Endothelial cell of umbilical vein (primary cell): ENCODE measurements at regions not wholly inside any gene's neighbourhood (a gene's known extent, or its start where the extent isn't known, plus 50 kb on each side); places are given as distances from the start of the nearest gene placed in this dataset.
A peak's percentile ranks its signal among the peaks of the same experiment; 100 is the strongest.

Experiments used
- BruUV-seq: library from RNA; stranded (reverse); fragments of 400-500 nt; replicated peaks from 2 replicates; lab custom pipeline; 2021; lab: Mats Ljungman, UMichigan
- CTCF ChIA-PET: fragments of 300-600, 350-600 bp; sonication (Branson Sonifier 250); formaldehyde crosslinking; loops from one replicate; lab custom pipeline; 2021; ENCODE audit warnings: antibody characterized with exemption, inconsistent platforms; lab: Charles Lee
- POLR2A ChIA-PET: fragments of 300-600, 350-600 bp; sonication (Branson Sonifier 250); formaldehyde crosslinking; loops from one replicate; lab custom pipeline; 2021; ENCODE audit warnings: antibody characterized with exemption, inconsistent platforms; lab: Charles Lee
- DNase-seq: peaks from one replicate; pipeline ENCODE4 v3.0.0-alpha.2; 2011; ENCODE audit warnings: low read depth, low spot score
- FAIRE-seq: peaks from 2 replicates; lab custom pipeline; 2011; peaks lifted over from hg19 to GRCh38; lab: Jason Lieb, UNC
- H2AFZ ChIP-seq: 2 replicates; pipeline ENCODE4 v1.6.0; 2012; ENCODE audit warnings: low read depth, low read length, control low read depth, inconsistent platforms
- H3K27ac ChIP-seq: 2 replicates; pipeline ENCODE4 v1.5.1; 2011; ENCODE audit warnings: low read depth, mild to moderate bottlenecking, control low read depth, low read length, moderate library complexity; ENCODE audit not compliant: insufficient read depth
- H3K27me3 ChIP-seq, 2 experiments: 2 replicates each; pipeline versions ENCODE4 v1.6.0 to v1.6.1; 2011; ENCODE audit warnings: low read length in 2 of 2, mixed read lengths in 1 of 2; ENCODE audit not compliant: control insufficient read depth in 2 of 2, insufficient read depth in 2 of 2
- H3K36me3 ChIP-seq, 2 experiments: 2 replicates in 1 of 2; 3 replicates in 1 of 2; pipeline ENCODE4 v1.5.1; 2011; ENCODE audit warnings: low read length in 2 of 2, mild to moderate bottlenecking in 1 of 2, moderate library complexity in 1 of 2; ENCODE audit not compliant: control insufficient read depth in 2 of 2, insufficient read depth in 2 of 2; ENCODE audit errors: extremely low read depth in 1 of 2
- H3K4me1 ChIP-seq: 3 replicates; pipeline ENCODE4 v1.5.1; 2011; ENCODE audit warnings: mild to moderate bottlenecking, low read length; ENCODE audit not compliant: control insufficient read depth, insufficient read depth; ENCODE audit errors: extremely low read depth
- H3K4me2 ChIP-seq: 2 replicates; pipeline ENCODE4 v1.6.1; 2011; ENCODE audit warnings: low read length, control low read depth, mixed read lengths; ENCODE audit not compliant: insufficient read depth
- H3K4me3 ChIP-seq, 3 experiments: fragments of 200-600 bp in 1 of 3; sonication (generic), shearing (Covaris generic) in 1 of 3; replicated peaks in 1 of 3; 2 replicates each; pipeline ENCODE4 v1.5.1; 2011 to 2016; ENCODE audit warnings: control low read depth in 3 of 3, low read length in 3 of 3, mild to moderate bottlenecking in 2 of 3, inconsistent platforms in 1 of 3, low read depth in 1 of 3, moderate library complexity in 1 of 3; ENCODE audit not compliant: insufficient read depth in 1 of 3
- H3K79me2 ChIP-seq: 2 replicates; pipeline ENCODE4 v1.6.0; 2012; ENCODE audit warnings: low read length, inconsistent platforms; ENCODE audit not compliant: control insufficient read depth, insufficient read depth
- H3K9ac ChIP-seq: replicated peaks from 2 replicates; pipeline ENCODE3; 2011; ENCODE audit warnings: low read length, control low read depth; ENCODE audit not compliant: insufficient read depth; ENCODE audit errors: extremely low read depth
- H3K9me1 ChIP-seq: replicated peaks from 3 replicates; pipeline ENCODE4 v1.6.0; 2011; ENCODE audit warnings: mild to moderate bottlenecking, low read length; ENCODE audit not compliant: control insufficient read depth, insufficient read depth; ENCODE audit errors: extremely low read depth
- H3K9me3 ChIP-seq: replicated peaks from 2 replicates; pipeline ENCODE4 v1.5.1; 2012; ENCODE audit warnings: low read length, inconsistent platforms; ENCODE audit not compliant: control insufficient read depth, insufficient read depth
- H4K20me1 ChIP-seq: replicated peaks from 2 replicates; pipeline ENCODE3; 2011; ENCODE audit warnings: mild to moderate bottlenecking, low read length; ENCODE audit not compliant: control insufficient read depth, insufficient read depth; ENCODE audit errors: extremely low read depth
- CTCF ChIP-seq, 2 donors: IDR thresholded peaks; 1 replicate in 1 of 2; 2 replicates in 1 of 2; pipeline ENCODE4 v1.5.1; 2011; ENCODE audit warnings: low read length in 2 of 2, mild to moderate bottlenecking in 2 of 2, moderate library complexity in 2 of 2, control low read depth in 1 of 2, inconsistent platforms in 1 of 2, low read depth in 1 of 2; ENCODE audit not compliant: insufficient read depth in 1 of 2; ENCODE audit errors: extremely low read depth in 1 of 2
- EZH2 ChIP-seq: IDR thresholded peaks from 2 replicates; pipeline ENCODE4 v1.6.1; 2012; ENCODE audit warnings: borderline replicate concordance, low read depth, mild to moderate bottlenecking, moderate library complexity, low read length, inconsistent platforms; ENCODE audit not compliant: severe bottlenecking
- FOS ChIP-seq: IDR thresholded peaks from 2 replicates; pipeline ENCODE4 v1.6.1; 2011; ENCODE audit warnings: mild to moderate bottlenecking, low read length, moderate library complexity, borderline replicate concordance; ENCODE audit not compliant: insufficient read depth
- GATA2 ChIP-seq: IDR thresholded peaks from 2 replicates; pipeline ENCODE4 v1.7.0; 2011; ENCODE audit warnings: low read depth, mild to moderate bottlenecking, moderate library complexity, mixed read lengths, low read length; ENCODE audit not compliant: insufficient read length, insufficient read depth
- JUN ChIP-seq: IDR thresholded peaks from 2 replicates; pipeline ENCODE4 v1.6.1; 2011; ENCODE audit warnings: borderline replicate concordance, low read depth; ENCODE audit not compliant: insufficient read length, insufficient read depth
- MAX ChIP-seq: IDR thresholded peaks from 2 replicates; pipeline ENCODE4 v1.6.1; 2011; ENCODE audit not compliant: insufficient read depth, insufficient read length
- MYC ChIP-seq: IDR thresholded peaks from one replicate; pipeline ENCODE4 v1.6.1; 2011; ENCODE audit warnings: mild to moderate bottlenecking, low read depth, low read length
- POLR2AphosphoS5 ChIP-seq: IDR thresholded peaks from 2 replicates; pipeline ENCODE4 v1.6.1; 2012; ENCODE audit warnings: low read depth, mild to moderate bottlenecking, control low read depth, low read length, moderate library complexity; ENCODE audit not compliant: insufficient read depth
- dilution Hi-C: fragments of 300-500 bp; cut with MboI; formaldehyde crosslinking; loops from one replicate; pipeline ENCODE4 v1.15.0; 2019; ENCODE audit warnings: low sequenced_read_pairs; ENCODE audit not compliant: extremely low pct_ligation_motif_present
- intact Hi-C: fragments of 100-400 bp; cut with micrococcal nuclease; formaldehyde crosslinking; loops from one replicate; pipeline ENCODE4 v1.10.0; 2022

GRCh38 chr15:100732211-100733055, 130.0 kb downstream of the ASB7 start:
- H3K4me2 ChIP-seq: no peak overlapping the region
- intact Hi-C loops: no loop called here
- DNase-seq: no peak
- ChIA-PET POLR2A (no interaction called here), CTCF (interaction anchor here (1.3 kb wide), 1 partner anchor 17 kb away, joined by 3 read pairs; no protein-coding TSS in a partner anchor)
- no peaks in the 10 kb centered on the region for H4K20me1 ChIP-seq
- H3K79me2 ChIP-seq: no peaks in the 10 kb centered on the region
- H3K36me3 ChIP-seq: no peaks in the 10 kb centered on the region
- no peaks in the 10 kb centered on the region for H3K4me1 ChIP-seq
- dilution Hi-C loops: no loop called here
- no peak overlapping the region for H3K4me3 ChIP-seq
- H3K27ac ChIP-seq: no peak overlapping the region
- FAIRE-seq: no peak
- BruUV-seq: no TSS peak
- H3K9me3 ChIP-seq: no peaks in the 10 kb centered on the region
- no peak overlapping the region for H3K9ac ChIP-seq
- TF ChIP-seq POLR2AphosphoS5 (no peak), FOS (no peak), EZH2 (no peak), MYC (no peak)
- H2AFZ ChIP-seq: no peak overlapping the region
- no peaks in the 10 kb centered on the region for H3K9me1 ChIP-seq
- H3K27me3 ChIP-seq: no peaks in the 10 kb centered on the region

GRCh38 chr15:100733101-100733842, 130.9 kb downstream of the ASB7 start:
- dilution Hi-C loops: no loop called here
- no peaks in the 10 kb centered on the region for H3K9me3 ChIP-seq
- ChIA-PET POLR2A (no interaction called here), CTCF (interaction anchor here (0.6 to 1.3 kb wide), 2 partner anchors 16 to 62 kb away, joined by 3 read pairs; no protein-coding TSS in a partner anchor)
- H3K4me3 ChIP-seq: no peak overlapping the region
- H3K36me3 ChIP-seq: no peaks in the 10 kb centered on the region
- H3K9me1 ChIP-seq: no peaks in the 10 kb centered on the region
- no TSS peak for BruUV-seq
- FAIRE-seq (no peak), DNase-seq (no peak)
- peak overlapping the region; percentile 15 for H2AFZ ChIP-seq
- intact Hi-C loops: no loop called here
- no peak overlapping the region for H3K27ac ChIP-seq
- H3K9ac ChIP-seq: no peak overlapping the region
- no peaks in the 10 kb centered on the region for H3K27me3 ChIP-seq
- TF ChIP-seq EZH2 (no peak), MAX (no peak), JUN (no peak), GATA2 (no peak), CTCF (IDR thresholded peaks at IDR 0.05; ENCODE audit: extremely low read depth in 1 of 2, insufficient read depth in 1 of 2, low read depth in 1 of 2, low read length in 2 of 2) (no peak)
- H3K79me2 ChIP-seq: no peaks in the 10 kb centered on the region
- H3K4me2 ChIP-seq: no peak overlapping the region
- no peaks in the 10 kb centered on the region for H3K4me1 ChIP-seq
- H4K20me1 ChIP-seq: no peaks in the 10 kb centered on the region
